Upper lobe of right lung (tissue), 1 donor: ENCODE measurements at regions not wholly inside any gene's neighbourhood (a gene's known extent, or its start where the extent isn't known, plus 50 kb on each side); places are given as distances from the start of the nearest gene placed in this dataset.
"Not testable (repeated sequence)": the region's sequence is repeated elsewhere in the genome, so short reads cannot be mapped to it uniquely, and the experiment has no call there.

Experiments
- ATAC-seq: fragments of 200-7000 bp; cut with Tn5 transposase; one replicate; pipeline ENCODE4 v1.9.1; 2020; ENCODE audit warnings: mild to moderate bottlenecking, moderate library complexity
- DNase-seq: peaks from one replicate; pipeline ENCODE4 v3.0.0-alpha.2; 2020
- H3K27ac ChIP-seq: fragments of 200-600 bp; one replicate; pipeline ENCODE4 v1.8.0; 2022
- H3K27me3 ChIP-seq: fragments of 200-600 bp; one replicate; pipeline ENCODE4 v1.8.0; 2022; ENCODE audit warnings: mild to moderate bottlenecking
- H3K36me3 ChIP-seq: fragments of 200-600 bp; one replicate; pipeline ENCODE4 v1.8.0; 2022
- H3K4me1 ChIP-seq: fragments of 200-600 bp; one replicate; pipeline ENCODE4 v1.8.0; 2022
- H3K4me3 ChIP-seq: fragments of 200-600 bp; one replicate; pipeline ENCODE4 v1.8.0; 2022; ENCODE audit warnings: mild to moderate bottlenecking
- H3K9me3 ChIP-seq: fragments of 200-600 bp; one replicate; pipeline ENCODE4 v1.8.0; 2022
- intact Hi-C: fragments of 100-400 bp; cut with DNase I; formaldehyde crosslinking; loops from one replicate; pipeline ENCODE4 v1.11.0; 2022
- TF ChIP-seq, protein P1 (sequence below): fragments of 200-600 bp; IDR thresholded peaks from one replicate; pipeline ENCODE4 v1.8.0; 2022; ENCODE audit warnings: antibody characterized with exemption
- donor health status: DM: no; HTN: yes; CAD: no; lungs with severe emphysema.

DNA sequence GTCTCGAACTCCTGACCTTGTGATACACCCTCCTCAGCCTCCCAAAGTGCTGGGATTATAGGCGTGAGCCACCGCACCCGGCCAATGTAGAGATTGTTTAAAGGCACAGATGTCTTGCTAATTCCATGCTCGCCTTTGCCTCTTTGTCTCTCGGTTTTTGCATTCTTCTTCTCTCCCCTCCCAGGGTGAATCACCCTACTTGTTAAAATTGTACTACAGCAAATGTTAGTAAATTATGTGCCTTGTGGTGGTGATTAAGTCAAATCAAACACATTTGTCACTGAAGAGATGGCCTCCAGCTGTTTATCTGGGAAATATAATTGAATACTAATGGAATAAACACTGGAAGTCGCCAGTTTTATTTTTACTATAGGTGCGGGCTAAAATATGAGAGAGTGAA lies 384.4 kb upstream of the AUTS2 start:
- TF ChIP-seq, protein P1, sequence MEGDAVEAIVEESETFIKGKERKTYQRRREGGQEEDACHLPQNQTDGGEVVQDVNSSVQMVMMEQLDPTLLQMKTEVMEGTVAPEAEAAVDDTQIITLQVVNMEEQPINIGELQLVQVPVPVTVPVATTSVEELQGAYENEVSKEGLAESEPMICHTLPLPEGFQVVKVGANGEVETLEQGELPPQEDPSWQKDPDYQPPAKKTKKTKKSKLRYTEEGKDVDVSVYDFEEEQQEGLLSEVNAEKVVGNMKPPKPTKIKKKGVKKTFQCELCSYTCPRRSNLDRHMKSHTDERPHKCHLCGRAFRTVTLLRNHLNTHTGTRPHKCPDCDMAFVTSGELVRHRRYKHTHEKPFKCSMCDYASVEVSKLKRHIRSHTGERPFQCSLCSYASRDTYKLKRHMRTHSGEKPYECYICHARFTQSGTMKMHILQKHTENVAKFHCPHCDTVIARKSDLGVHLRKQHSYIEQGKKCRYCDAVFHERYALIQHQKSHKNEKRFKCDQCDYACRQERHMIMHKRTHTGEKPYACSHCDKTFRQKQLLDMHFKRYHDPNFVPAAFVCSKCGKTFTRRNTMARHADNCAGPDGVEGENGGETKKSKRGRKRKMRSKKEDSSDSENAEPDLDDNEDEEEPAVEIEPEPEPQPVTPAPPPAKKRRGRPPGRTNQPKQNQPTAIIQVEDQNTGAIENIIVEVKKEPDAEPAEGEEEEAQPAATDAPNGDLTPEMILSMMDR = no peak
- Histone ChIP-seq H3K4me3 (no peak overlapping the region), H3K27me3 (no peaks in the 10 kb centered on the region), H3K4me1 (no peaks in the 10 kb centered on the region), H3K9me3 (no peaks in the 10 kb centered on the region), H3K36me3 (no peaks in the 10 kb centered on the region), H3K27ac (no peak overlapping the region)
- DNase-seq (no peak), ATAC-seq (no peak)
- intact Hi-C loops = no loop called here

DNA sequence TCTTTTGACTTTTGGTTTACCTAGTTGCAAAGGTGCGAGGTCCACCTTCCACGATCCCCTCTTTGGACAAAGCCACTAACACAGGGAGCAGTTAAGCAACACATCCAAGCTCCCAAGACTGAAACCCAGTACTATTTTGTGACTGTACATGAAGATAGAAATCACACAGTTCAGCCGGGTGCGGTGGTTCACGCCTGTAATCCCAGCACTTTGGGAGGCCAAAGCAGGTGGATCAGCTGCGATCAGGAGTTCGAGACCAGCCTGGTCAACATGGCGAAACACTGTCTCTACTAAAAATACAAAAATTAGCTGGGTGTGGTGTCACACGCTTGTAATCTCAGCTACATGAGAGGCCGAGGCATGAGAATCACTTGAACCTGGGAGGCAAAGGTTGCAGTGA lies 382.8 kb upstream of the AUTS2 start:
- ATAC-seq, H3K27ac ChIP-seq, DNase-seq, intact Hi-C loops, H3K4me3 ChIP-seq, H3K36me3 ChIP-seq, H3K27me3 ChIP-seq, H3K4me1 ChIP-seq, H3K9me3 ChIP-seq: not testable (repeated sequence)

DNA sequence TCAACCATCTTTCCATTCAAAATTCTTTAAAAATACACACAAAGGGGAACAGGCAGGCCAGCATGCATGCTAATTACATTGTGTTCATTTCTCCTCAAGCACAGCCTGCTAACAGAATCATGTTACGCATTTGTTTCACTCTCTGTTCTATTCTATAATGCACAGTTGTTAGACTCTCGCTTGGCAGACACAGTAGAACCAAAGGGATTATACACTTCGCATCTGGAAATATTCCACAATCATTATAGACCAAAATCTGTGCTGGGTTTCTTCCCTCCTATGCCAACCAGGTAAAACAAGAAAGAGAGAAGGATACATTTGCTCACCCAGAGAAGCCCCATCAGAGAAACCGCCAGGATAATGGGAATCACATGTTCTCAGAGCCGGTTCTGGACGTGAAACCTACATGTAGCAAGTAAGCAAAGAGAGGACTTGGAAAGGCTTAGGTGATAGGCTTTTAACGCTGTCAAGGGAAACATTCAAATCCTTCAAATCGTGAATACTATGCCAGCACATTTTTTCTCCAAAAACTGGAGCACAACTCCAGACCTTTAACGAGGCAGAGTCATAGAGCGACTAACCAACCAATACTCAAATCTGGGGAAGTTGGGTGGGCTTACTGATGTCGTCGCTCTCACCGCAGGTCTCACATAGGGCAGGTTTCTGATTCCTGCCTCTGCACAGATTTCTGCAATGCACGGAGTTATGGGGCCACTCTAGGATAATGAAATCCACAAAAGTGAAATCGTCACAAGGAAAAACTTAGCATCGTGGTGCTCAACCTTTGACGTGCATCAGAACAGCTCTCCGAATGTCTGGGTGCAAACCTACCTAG lies 380.5 kb upstream of the AUTS2 start:
- Histone ChIP-seq H3K36me3 (no peaks in the 10 kb centered on the region), H3K9me3 (no peaks in the 10 kb centered on the region), H3K4me3 (no peak overlapping the region), H3K27ac (no peak overlapping the region), H3K27me3 (no peaks in the 10 kb centered on the region), H3K4me1 (no peaks in the 10 kb centered on the region)
- intact Hi-C loops = no loop called here
- TF ChIP-seq, protein P1 = no peak
- ATAC-seq (no peak), DNase-seq (no peak)

- Histone ChIP-seq H3K27ac (no peak overlapping the region), H3K4me1 (no peaks in the 10 kb centered on the region), H3K27me3 (no peaks in the 10 kb centered on the region), H3K36me3 (no peaks in the 10 kb centered on the region), H3K4me3 (no peak overlapping the region), H3K9me3 (no peaks in the 10 kb centered on the region)
- ATAC-seq (no peak), DNase-seq (no peak)
- intact Hi-C loops = no loop called here
- TF ChIP-seq, protein P1 = no peak
Measured at GRCh38 chr7:69218576-69218975, 379.7 kb upstream of the AUTS2 start.

DNA sequence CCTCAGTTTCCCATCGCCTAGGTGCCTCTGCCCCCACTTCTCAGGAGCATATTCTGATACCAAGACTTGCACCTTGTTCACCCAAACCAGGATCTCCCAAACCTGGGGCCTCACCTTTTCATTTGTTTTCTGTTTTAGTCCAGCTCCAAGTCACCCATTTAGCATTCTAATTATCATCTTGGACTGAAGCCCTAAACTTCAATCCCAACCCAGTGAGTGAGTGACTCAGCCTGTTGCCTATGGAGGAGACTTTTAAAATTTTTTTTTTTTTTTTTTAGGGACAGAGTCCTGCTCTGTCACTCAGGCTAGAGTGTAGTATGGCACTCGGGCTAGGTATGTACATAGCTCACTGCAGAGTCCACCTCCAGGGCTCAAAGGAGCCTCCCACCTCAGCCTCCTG lies 378.9 kb upstream of the AUTS2 start:
- Histone ChIP-seq H3K4me3 (no peak overlapping the region), H3K27me3 (no peaks in the 10 kb centered on the region), H3K9me3 (no peaks in the 10 kb centered on the region), H3K4me1 (no peaks in the 10 kb centered on the region), H3K36me3 (no peaks in the 10 kb centered on the region), H3K27ac (no peak overlapping the region)
- ATAC-seq (no peak), DNase-seq (no peak)
- TF ChIP-seq, protein P1 = no peak
- intact Hi-C loops = no loop called here

DNA sequence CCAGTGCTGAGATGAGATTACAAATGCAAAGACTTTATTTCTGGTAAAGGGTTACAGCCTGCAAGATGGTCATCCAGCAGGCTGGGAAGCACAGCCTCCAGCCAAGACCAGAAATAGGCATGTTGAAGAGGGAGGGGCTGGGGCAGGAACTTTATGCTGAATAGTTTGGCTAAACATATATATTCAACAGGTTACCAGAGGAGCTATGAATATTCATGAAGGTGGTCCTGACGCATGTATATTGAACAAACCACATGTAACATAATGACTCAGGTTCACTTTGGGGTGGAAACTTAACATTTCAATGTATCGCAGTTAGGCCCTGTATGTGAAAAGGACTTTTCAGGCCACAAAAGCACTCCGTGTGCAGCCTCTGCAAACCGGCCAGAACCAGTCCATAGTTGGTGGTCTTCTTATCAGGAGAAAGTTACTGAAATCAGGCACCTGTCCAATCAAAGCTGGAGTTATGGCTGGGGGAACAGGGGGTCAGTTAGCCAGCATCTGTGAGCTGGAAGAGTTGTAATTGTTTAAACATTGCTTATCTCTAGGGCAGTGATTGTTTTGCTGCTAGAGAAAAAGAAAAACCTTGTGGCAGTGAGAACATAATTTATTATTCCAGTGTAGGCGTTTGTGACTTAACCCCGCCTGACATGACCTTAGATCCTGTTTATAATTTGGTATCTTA lies 372.9 kb upstream of the AUTS2 start:
- Histone ChIP-seq H3K27ac (no peak overlapping the region), H3K4me1 (no peaks in the 10 kb centered on the region), H3K36me3 (no peaks in the 10 kb centered on the region), H3K27me3 (no peaks in the 10 kb centered on the region), H3K9me3 (no peaks in the 10 kb centered on the region), H3K4me3 (no peak overlapping the region)
- TF ChIP-seq, protein P1 = no peak
- intact Hi-C loops = no loop called here
- no peak for DNase-seq
- no peak for ATAC-seq
